Karpas-422 (cell line): ENCODE measurements at regions not wholly inside any gene's neighbourhood (a gene's known extent, or its start where the extent isn't known, plus 50 kb on each side); places are given as distances from the start of the nearest gene placed in this dataset.

ENCODE experiments used
- DNase-seq: peaks from one replicate; pipeline ENCODE4 v3.0.0-alpha.2; 2015
- H2AFZ ChIP-seq: fragments of 200-600 bp; sonication (generic); 2 replicates; pipeline ENCODE4 v1.6.1; 2014; ENCODE audit warnings: antibody characterized with exemption, low read length, mixed read lengths
- H3K27ac ChIP-seq: fragments of 200-600 bp; sonication (generic); 2 replicates; pipeline ENCODE4 v1.5.1; 2014; ENCODE audit warnings: mild to moderate bottlenecking, low read length, moderate library complexity
- H3K27me3 ChIP-seq: fragments of 200-600 bp; sonication (generic); 2 replicates; pipeline ENCODE4 v1.6.1; 2014; ENCODE audit warnings: low read length, mixed read lengths
- H3K36me3 ChIP-seq: fragments of 200-600 bp; sonication (generic); 2 replicates; pipeline ENCODE4 v1.6.1; 2014; ENCODE audit warnings: low read length, mixed read lengths; ENCODE audit not compliant: insufficient read depth
- H3K4me1 ChIP-seq: fragments of 200-600 bp; sonication (generic); 2 replicates; pipeline ENCODE4 v1.6.1; 2014; ENCODE audit warnings: mild to moderate bottlenecking, low read length, mixed read lengths
- H3K4me2 ChIP-seq: fragments of 200-600 bp; sonication (generic); 2 replicates; pipeline ENCODE4 v1.6.1; 2014; ENCODE audit warnings: low read length, low read depth, mild to moderate bottlenecking; ENCODE audit not compliant: poor library complexity, severe bottlenecking
- H3K4me3 ChIP-seq: fragments of 200-600 bp; sonication (generic); 2 replicates; pipeline ENCODE4 v1.5.1; 2014; ENCODE audit warnings: mild to moderate bottlenecking, antibody characterized with exemption, low read length, mixed read lengths
- H3K79me2 ChIP-seq: fragments of 200-600 bp; sonication (generic); 2 replicates; pipeline ENCODE4 v1.6.1; 2014; ENCODE audit warnings: mild to moderate bottlenecking, low read length, mixed read lengths
- H3K9ac ChIP-seq: fragments of 200-600 bp; sonication (generic); 2 replicates; pipeline ENCODE4 v1.6.0; 2014; ENCODE audit warnings: low read length
- H3K9me2 ChIP-seq: fragments of 200-600 bp; sonication (generic), shearing (Covaris generic); replicated peaks from 2 replicates; pipeline ENCODE4 v1.6.0; 2014; ENCODE audit warnings: mild to moderate bottlenecking, low read length, moderate library complexity; ENCODE audit not compliant: insufficient read depth
- H3K9me3 ChIP-seq: fragments of 300-700, 200-600 bp; sonication (generic); 2 replicates; pipeline ENCODE4 v1.6.1; 2014; ENCODE audit warnings: low read length, mixed read lengths
- H4K20me1 ChIP-seq: fragments of 200-600 bp; sonication (generic); 2 replicates; pipeline ENCODE4 v1.6.1; 2014; ENCODE audit warnings: mild to moderate bottlenecking, antibody characterized with exemption, low read length, low read depth; ENCODE audit not compliant: insufficient read depth

DNA sequence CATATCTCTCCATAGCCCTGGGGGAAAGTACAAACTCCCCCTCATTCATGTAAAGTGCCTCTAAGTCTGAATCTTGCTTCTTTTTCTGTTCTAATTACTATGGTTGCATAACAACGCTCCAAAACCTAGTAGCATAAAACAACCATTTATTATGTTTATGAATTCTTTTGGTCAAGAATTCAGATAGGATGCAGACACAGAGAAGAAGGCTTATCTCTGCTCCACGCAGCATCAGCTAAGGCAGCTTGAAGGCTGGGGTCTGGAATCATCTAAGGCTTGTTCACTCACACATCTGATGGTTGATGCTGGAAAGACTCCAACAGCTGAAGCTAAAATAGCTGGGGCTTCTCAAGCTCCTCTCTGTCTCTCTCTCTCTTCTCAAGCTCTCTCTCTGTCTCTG, 564.5 kb downstream of the ZNF674 start:
- H3K79me2 ChIP-seq: no peaks in the 10 kb centered on the region
- H3K4me2 ChIP-seq: no peak overlapping the region
- no peak overlapping the region for H3K9ac ChIP-seq
- H3K9me2 ChIP-seq: 0 out of 2 replicates have a peak, but pooled peaks cover 3% of the 10 kb centered on the region
- no peak overlapping the region for H2AFZ ChIP-seq
- no peak for DNase-seq
- H3K27me3 ChIP-seq: no peaks in the 10 kb centered on the region
- H3K4me1 ChIP-seq: no peaks in the 10 kb centered on the region
- no peak overlapping the region for H3K4me3 ChIP-seq
- H3K27ac ChIP-seq: no peak overlapping the region
- no peaks in the 10 kb centered on the region for H3K9me3 ChIP-seq
- H4K20me1 ChIP-seq: no peaks in the 10 kb centered on the region
- no peaks in the 10 kb centered on the region for H3K36me3 ChIP-seq

DNA sequence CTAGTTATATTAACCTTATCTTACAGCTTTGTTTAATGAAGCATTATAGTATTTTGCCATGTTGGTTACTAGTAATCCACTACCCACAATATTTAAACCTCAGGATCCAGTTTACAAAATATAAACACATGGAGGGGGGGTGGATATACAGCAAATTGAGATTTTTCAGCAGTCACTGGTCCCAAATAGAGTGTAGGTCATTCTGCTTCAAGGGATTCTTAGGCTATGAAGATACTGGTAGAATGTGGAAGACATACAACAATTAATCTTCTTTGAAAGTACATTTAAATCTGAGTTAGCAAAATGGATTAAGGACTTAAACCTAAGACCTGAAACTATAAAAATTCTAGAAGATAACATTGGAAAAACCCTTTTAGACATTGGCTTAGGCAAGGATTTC, 569.6 kb downstream of the ZNF674 start:
- 0 out of 2 replicates have a peak, but pooled peaks cover 2% of the 10 kb centered on the region for H3K9me2 ChIP-seq
- no peak overlapping the region for H3K4me3 ChIP-seq
- H2AFZ ChIP-seq: no peak overlapping the region
- no peaks in the 10 kb centered on the region for H3K27me3 ChIP-seq
- H3K79me2 ChIP-seq: no peaks in the 10 kb centered on the region
- DNase-seq: no peak
- H3K9me3 ChIP-seq: no peaks in the 10 kb centered on the region
- no peaks in the 10 kb centered on the region for H3K4me1 ChIP-seq
- no peak overlapping the region for H3K4me2 ChIP-seq
- H3K27ac ChIP-seq: no peak overlapping the region
- H3K36me3 ChIP-seq: no peaks in the 10 kb centered on the region
- H3K9ac ChIP-seq: no peak overlapping the region
- H4K20me1 ChIP-seq: no peaks in the 10 kb centered on the region

DNA sequence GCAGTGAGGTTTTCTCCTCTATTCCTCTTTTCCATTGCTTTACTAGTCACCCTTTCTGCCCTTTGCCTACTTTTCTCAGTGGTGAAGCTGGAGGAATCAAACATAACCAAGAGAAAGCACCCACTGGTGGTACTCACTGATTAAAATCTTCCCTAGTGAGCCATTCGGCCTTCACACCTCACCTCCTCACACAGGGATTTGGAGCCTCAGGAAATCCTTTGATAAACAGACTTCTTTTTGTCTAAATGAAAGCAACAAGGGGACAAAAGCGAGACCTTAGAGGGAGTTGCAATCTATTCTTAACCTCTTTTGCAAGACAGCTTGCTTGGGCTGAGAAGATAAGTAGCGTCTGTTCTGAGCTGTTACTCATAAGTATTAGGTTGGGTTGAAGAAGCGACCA, 572.6 kb downstream of the ZNF674 start:
- H3K79me2 ChIP-seq: no peaks in the 10 kb centered on the region
- H2AFZ ChIP-seq: no peak overlapping the region
- H3K9me2 ChIP-seq: no peaks in the 10 kb centered on the region

DNA sequence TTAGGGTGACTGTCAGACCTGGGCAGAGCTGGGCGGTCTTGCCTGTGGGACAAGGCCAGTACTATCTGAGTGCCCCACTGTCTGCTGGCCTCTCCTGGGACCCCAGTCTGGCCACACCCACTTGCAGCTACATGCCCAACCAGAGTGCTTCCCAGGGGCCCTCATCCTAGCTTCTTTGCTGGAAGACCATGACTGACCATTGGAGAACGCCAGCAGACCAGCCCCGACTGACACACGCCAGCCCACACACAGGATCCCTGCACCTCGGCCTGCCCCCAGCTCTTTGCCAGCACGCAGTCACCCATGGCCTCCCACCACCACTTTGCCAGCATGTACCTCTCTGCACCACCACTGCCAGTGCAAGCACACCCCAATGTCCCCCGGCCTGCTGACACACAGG, 585.7 kb downstream of the ZNF674 start:
- no peaks in the 10 kb centered on the region for H3K9me3 ChIP-seq
- no peaks in the 10 kb centered on the region for H3K79me2 ChIP-seq
- H3K4me2 ChIP-seq: no peak overlapping the region
- H3K4me3 ChIP-seq: no peak overlapping the region
- no peaks in the 10 kb centered on the region for H3K36me3 ChIP-seq
- H3K9me2 ChIP-seq: no peaks in the 10 kb centered on the region
- H4K20me1 ChIP-seq: no peaks in the 10 kb centered on the region
- no peak overlapping the region for H2AFZ ChIP-seq
- H3K27ac ChIP-seq: no peak overlapping the region
- no peaks in the 10 kb centered on the region for H3K4me1 ChIP-seq
- no peaks in the 10 kb centered on the region for H3K27me3 ChIP-seq
- no peak overlapping the region for H3K9ac ChIP-seq
- DNase-seq: no peak

More for the DNA sequence above, 572.6 kb downstream of the ZNF674 start:
- Histone ChIP-seq H3K4me3 (no peak overlapping the region), H3K9ac (no peak overlapping the region), H3K27me3 (no peaks in the 10 kb centered on the region), H3K4me1 (no peaks in the 10 kb centered on the region), H3K36me3 (no peaks in the 10 kb centered on the region), H3K4me2 (no peak overlapping the region), H3K27ac (no peak overlapping the region), H4K20me1 (no peaks in the 10 kb centered on the region), H3K9me3 (0 out of 2 replicates have a peak, but pooled peaks cover 4% of the 10 kb centered on the region)
- DNase-seq: no peak

DNA sequence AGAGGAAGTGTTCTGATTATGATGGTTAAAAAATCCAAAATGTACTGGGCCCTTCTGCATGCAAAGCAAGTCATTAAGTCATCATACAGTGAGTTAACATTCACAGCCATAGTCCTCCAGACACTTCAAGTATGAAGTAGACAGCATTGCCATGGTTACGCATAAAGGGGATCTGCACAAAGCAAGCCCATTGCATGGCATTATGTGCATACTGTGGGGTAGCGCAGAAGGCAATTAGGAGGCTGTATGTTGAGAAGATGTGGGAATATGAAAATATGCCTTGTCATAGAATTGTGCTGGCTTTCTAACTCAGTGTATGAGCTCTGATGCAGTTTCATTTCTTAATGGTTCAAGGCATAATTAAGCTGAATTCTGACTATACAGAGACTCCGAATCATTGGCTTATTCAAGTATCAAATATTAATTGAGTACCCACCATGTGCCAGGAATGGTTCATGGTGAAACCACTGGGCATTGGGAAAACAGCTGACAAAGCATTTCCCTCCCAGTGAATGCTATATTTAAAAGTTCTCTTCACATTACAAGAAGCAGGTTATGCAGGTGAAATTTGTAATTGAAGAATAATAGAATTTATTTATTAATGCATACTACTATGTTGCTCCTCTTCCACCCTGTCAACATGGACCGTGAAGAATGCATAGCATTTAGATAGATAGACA, 588.9 kb downstream of the ZNF674 start:
- Histone ChIP-seq H3K27ac (no peak overlapping the region), H3K9me2 (no peaks in the 10 kb centered on the region), H3K9me3 (no peaks in the 10 kb centered on the region), H3K4me3 (no peak overlapping the region), H3K36me3 (no peaks in the 10 kb centered on the region), H3K9ac (no peak overlapping the region), H3K4me2 (no peak overlapping the region), H3K4me1 (no peaks in the 10 kb centered on the region), H3K79me2 (no peaks in the 10 kb centered on the region), H4K20me1 (no peaks in the 10 kb centered on the region), H3K27me3 (no peaks in the 10 kb centered on the region), H2AFZ (no peak overlapping the region)
- DNase-seq: no peak

DNA sequence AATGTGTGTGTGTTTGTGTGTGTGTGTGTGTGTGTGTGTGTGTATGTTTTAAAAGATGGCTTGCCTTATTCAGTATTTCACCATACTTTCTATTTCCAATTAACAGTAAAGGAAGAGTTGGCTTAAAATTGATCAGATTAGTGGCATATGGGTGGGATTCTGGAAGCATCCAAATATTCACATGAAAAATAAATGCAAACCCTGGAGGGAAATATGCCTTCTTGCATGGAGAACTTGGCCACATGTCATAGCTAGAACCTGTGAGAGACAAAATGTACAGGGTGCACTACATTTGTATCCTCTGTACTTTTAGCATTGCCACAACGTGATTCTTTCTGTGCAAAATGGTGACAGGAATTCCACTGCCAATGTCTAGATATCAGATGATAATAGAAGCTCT, 589.6 kb downstream of the ZNF674 start:
- no peak overlapping the region for H3K4me2 ChIP-seq

DNA sequence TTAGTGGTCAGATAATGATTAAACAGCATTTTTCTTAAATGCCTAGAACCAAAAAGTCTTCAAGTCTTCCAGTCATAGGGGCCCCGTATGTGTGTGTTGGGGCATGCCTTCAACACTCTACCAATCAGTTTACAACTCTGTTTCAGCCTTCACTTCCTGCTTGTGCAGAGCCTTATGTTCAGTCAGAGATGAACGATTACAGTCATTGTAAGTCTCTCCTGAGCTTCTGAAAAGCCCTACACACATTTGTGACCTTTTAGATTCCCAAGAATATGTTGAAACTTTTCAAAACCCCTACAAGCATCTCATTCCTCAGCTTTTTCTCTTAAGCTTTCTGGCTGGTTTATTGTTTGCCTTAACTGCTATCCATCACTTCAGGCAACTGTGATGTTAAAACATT, 591.2 kb downstream of the ZNF674 start:
- DNase-seq: no peak
- Histone ChIP-seq H2AFZ (no peak overlapping the region), H3K4me2 (no peak overlapping the region), H3K4me3 (no peak overlapping the region), H3K9me2 (no peaks in the 10 kb centered on the region), H3K27me3 (no peaks in the 10 kb centered on the region), H3K4me1 (no peaks in the 10 kb centered on the region), H3K36me3 (no peaks in the 10 kb centered on the region), H3K9me3 (no peaks in the 10 kb centered on the region), H3K9ac (no peak overlapping the region), H3K79me2 (no peaks in the 10 kb centered on the region), H3K27ac (no peak overlapping the region), H4K20me1 (no peaks in the 10 kb centered on the region)

More for the DNA sequence above, 589.6 kb downstream of the ZNF674 start:
- Histone ChIP-seq H3K36me3 (no peaks in the 10 kb centered on the region), H3K9me3 (no peaks in the 10 kb centered on the region), H3K27me3 (no peaks in the 10 kb centered on the region), H3K9ac (no peak overlapping the region), H3K27ac (no peak overlapping the region), H4K20me1 (no peaks in the 10 kb centered on the region), H3K79me2 (no peaks in the 10 kb centered on the region), H2AFZ (no peak overlapping the region), H3K4me3 (no peak overlapping the region), H3K4me1 (no peaks in the 10 kb centered on the region), H3K9me2 (no peaks in the 10 kb centered on the region)
- no peak for DNase-seq

DNA sequence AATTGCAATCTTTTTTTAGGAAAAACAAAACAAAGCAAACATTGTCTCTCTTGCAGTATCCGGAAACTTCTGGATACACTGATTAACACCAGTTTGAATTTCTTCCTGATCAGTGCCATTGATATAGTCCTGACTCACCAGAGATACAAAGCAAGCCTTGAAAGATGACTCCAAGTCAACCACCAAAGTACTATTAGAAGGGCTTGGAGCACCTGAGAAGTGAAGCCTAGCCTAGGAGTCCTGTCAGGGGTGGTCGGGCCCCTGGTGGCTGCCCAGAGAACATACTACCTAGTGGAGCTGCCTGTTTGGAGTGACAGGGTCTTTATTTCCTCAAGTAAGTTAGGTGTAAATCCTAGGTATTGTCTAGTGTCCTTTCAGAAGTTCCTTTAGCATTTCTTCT, 593.2 kb downstream of the ZNF674 start:
- Histone ChIP-seq H3K9me2 (no peaks in the 10 kb centered on the region), H3K36me3 (no peaks in the 10 kb centered on the region), H3K9me3 (no peaks in the 10 kb centered on the region), H3K27me3 (no peaks in the 10 kb centered on the region), H3K9ac (no peak overlapping the region), H3K4me2 (no peak overlapping the region), H3K27ac (no peak overlapping the region), H4K20me1 (no peaks in the 10 kb centered on the region), H3K4me1 (no peaks in the 10 kb centered on the region), H3K4me3 (no peak overlapping the region), H3K79me2 (no peaks in the 10 kb centered on the region), H2AFZ (no peak overlapping the region)
- no peak for DNase-seq
